ENCODE measurements at regions not wholly inside any gene's neighbourhood (a gene's known extent, or its start where the extent isn't known, plus 50 kb on each side); places are given as distances from the start of the nearest gene placed in this dataset.
"Not testable (repeated sequence)": the region's sequence is repeated elsewhere in the genome, so short reads cannot be mapped to it uniquely, and the experiment has no call there.

GRCh38 chr10:28910956-28911355, 233.6 kb downstream of the BAMBI start:
- POLR2A ChIA-PET: no interaction called here
- Mint-ChIP-seq H3K27me3 (no peaks in the 10 kb centered on the region), H3K4me1 (no peaks in the 10 kb centered on the region), H3K4me3 (no peak overlapping the region), H3K36me3 (ENCODE audit: low read depth) (no peaks in the 10 kb centered on the region), H3K9me3 (ENCODE audit: low read depth) (no peaks in the 10 kb centered on the region), H3K27ac (no peak overlapping the region)
- CTCF ChIA-PET: interaction anchor here (0.5 kb wide), 1 partner anchor 14 kb away, joined by 3 read pairs; no protein-coding TSS in a partner anchor
- intact Hi-C loops (cut with DNase I, micrococcal nuclease): no loop called here
- no peak for DNase-seq
- ATAC-seq: no peak

- H3K4me1 Mint-ChIP-seq, POLR2A ChIA-PET, CTCF ChIA-PET: not testable (repeated sequence)
Observed at GRCh38 chr10:28911511-28911910, 234.2 kb downstream of the BAMBI start.

GRCh38 chr10:28912017-28912783, 234.9 kb downstream of the BAMBI start:
- no peaks in the 10 kb centered on the region for H3K4me1 Mint-ChIP-seq
- peaks cover under 1% of the 10 kb centered on the region for H3K9me3 Mint-ChIP-seq (ENCODE audit: low read depth)
- H3K36me3 Mint-ChIP-seq (ENCODE audit: low read depth): no peaks in the 10 kb centered on the region
- ChIA-PET CTCF (no interaction called here), POLR2A (no interaction called here)
- intact Hi-C loops (cut with DNase I, micrococcal nuclease): no loop called here
- ATAC-seq (no peak), DNase-seq (no peak)
- no peak overlapping the region for H3K4me3 Mint-ChIP-seq
- H3K27me3 Mint-ChIP-seq: peaks cover under 1% of the 10 kb centered on the region
- H3K27ac Mint-ChIP-seq: no peak overlapping the region

More at GRCh38 chr10:28911511-28911910, 234.2 kb downstream of the BAMBI start:
- intact Hi-C loops (cut with DNase I, micrococcal nuclease); H3K4me3 Mint-ChIP-seq; H3K27me3 Mint-ChIP-seq; ATAC-seq; H3K36me3 Mint-ChIP-seq (ENCODE audit: low read depth); H3K27ac Mint-ChIP-seq; DNase-seq; H3K9me3 Mint-ChIP-seq (ENCODE audit: low read depth): not testable (repeated sequence)

- ChIA-PET POLR2A (no interaction called here), CTCF (no interaction called here)
- ATAC-seq: no peak
- Mint-ChIP-seq H3K27ac (no peak overlapping the region), H3K4me1 (no peaks in the 10 kb centered on the region), H3K9me3 (ENCODE audit: low read depth) (peaks cover 2% of the 10 kb centered on the region), H3K36me3 (ENCODE audit: low read depth) (no peaks in the 10 kb centered on the region), H3K4me3 (no peak overlapping the region), H3K27me3 (peaks cover 2% of the 10 kb centered on the region)
- DNase-seq: no peak
- intact Hi-C loops (cut with DNase I, micrococcal nuclease): no loop called here
Observed at GRCh38 chr10:28913436-28914237, 236.3 kb downstream of the BAMBI start.

GRCh38 chr10:28914701-28915100, 237.4 kb downstream of the BAMBI start:
- Mint-ChIP-seq H3K4me3 (no peak overlapping the region), H3K27me3 (peaks cover 2% of the 10 kb centered on the region), H3K27ac (no peak overlapping the region), H3K4me1 (no peaks in the 10 kb centered on the region), H3K36me3 (ENCODE audit: low read depth) (no peaks in the 10 kb centered on the region), H3K9me3 (ENCODE audit: low read depth) (peaks cover 2% of the 10 kb centered on the region)
- ATAC-seq (no peak), DNase-seq (no peak)
- intact Hi-C loops (cut with DNase I, micrococcal nuclease): no loop called here
- POLR2A ChIA-PET: no interaction called here
- CTCF ChIA-PET: no interaction called here

GRCh38 chr10:28915989-28916588, 238.8 kb downstream of the BAMBI start:
- ATAC-seq (no peak), DNase-seq (no peak)
- CTCF ChIA-PET: no interaction called here
- intact Hi-C loops (cut with DNase I, micrococcal nuclease): no loop called here
- H3K4me3 Mint-ChIP-seq: no peak overlapping the region
- H3K9me3 Mint-ChIP-seq (ENCODE audit: low read depth): peaks cover 2% of the 10 kb centered on the region
- H3K27ac Mint-ChIP-seq: no peak overlapping the region
- H3K36me3 Mint-ChIP-seq (ENCODE audit: low read depth): no peaks in the 10 kb centered on the region
- peaks cover 2% of the 10 kb centered on the region for H3K27me3 Mint-ChIP-seq
- POLR2A ChIA-PET: no interaction called here
- H3K4me1 Mint-ChIP-seq: no peaks in the 10 kb centered on the region

- Mint-ChIP-seq H3K9me3 (ENCODE audit: low read depth) (peaks cover 2% of the 10 kb centered on the region), H3K27ac (no peak overlapping the region), H3K27me3 (peaks cover 6% of the 10 kb centered on the region), H3K4me3 (no peak overlapping the region), H3K4me1 (no peaks in the 10 kb centered on the region), H3K36me3 (ENCODE audit: low read depth) (no peaks in the 10 kb centered on the region)
- intact Hi-C loops (cut with DNase I, micrococcal nuclease): no loop called here
- DNase-seq (no peak), ATAC-seq (no peak)
- ChIA-PET POLR2A (no interaction called here), CTCF (interaction anchor here (1.5 kb wide), 1 partner anchor 17 kb away, joined by 4 read pairs; no protein-coding TSS in a partner anchor)
Observed at GRCh38 chr10:28920091-28920490, 242.8 kb downstream of the BAMBI start.

- ATAC-seq (no peak), DNase-seq (no peak)
- ChIA-PET POLR2A (interaction anchor here (0.6 kb wide), 1 partner anchor 46 kb away, joined by 4 read pairs; no protein-coding TSS in a partner anchor), CTCF (no interaction called here)
- Mint-ChIP-seq H3K4me3 (no peak overlapping the region), H3K27me3 (peaks cover 9% of the 10 kb centered on the region), H3K27ac (no peak overlapping the region), H3K36me3 (ENCODE audit: low read depth) (no peaks in the 10 kb centered on the region), H3K9me3 (ENCODE audit: low read depth) (peaks cover 2% of the 10 kb centered on the region), H3K4me1 (no peaks in the 10 kb centered on the region)
- intact Hi-C loops (cut with DNase I, micrococcal nuclease): no loop called here
Observed at GRCh38 chr10:28922127-28922526, 244.8 kb downstream of the BAMBI start.

- Mint-ChIP-seq H3K27me3 (peaks cover 7% of the 10 kb centered on the region), H3K4me3 (no peak overlapping the region), H3K36me3 (ENCODE audit: low read depth) (no peaks in the 10 kb centered on the region), H3K27ac (no peak overlapping the region), H3K9me3 (ENCODE audit: low read depth) (no peaks in the 10 kb centered on the region), H3K4me1 (no peaks in the 10 kb centered on the region)
- ATAC-seq (no peak), DNase-seq (no peak)
- intact Hi-C loops (cut with DNase I, micrococcal nuclease): no loop called here
- ChIA-PET CTCF (no interaction called here), POLR2A (interaction anchor here (0.5 kb wide), 1 partner anchor 125 kb away, joined by 4 read pairs; no protein-coding TSS in a partner anchor)
Observed at GRCh38 chr10:28922861-28923260, 245.5 kb downstream of the BAMBI start.

GRCh38 chr10:28924717-28925116, 247.4 kb downstream of the BAMBI start:
- no peak overlapping the region for H3K4me3 Mint-ChIP-seq
- H3K36me3 Mint-ChIP-seq (ENCODE audit: low read depth): no peaks in the 10 kb centered on the region
- no peaks in the 10 kb centered on the region for H3K4me1 Mint-ChIP-seq
- ChIA-PET POLR2A (no interaction called here), CTCF (interaction anchor here (0.7 to 0.8 kb wide), 2 partner anchors 14 to 28 kb away, joined by 3 read pairs; no protein-coding TSS in a partner anchor)
- DNase-seq: no peak
- peaks cover 10% of the 10 kb centered on the region for H3K27me3 Mint-ChIP-seq
- intact Hi-C loops (cut with DNase I, micrococcal nuclease): no loop called here
- no peak for ATAC-seq
- H3K9me3 Mint-ChIP-seq (ENCODE audit: low read depth): no peaks in the 10 kb centered on the region
- H3K27ac Mint-ChIP-seq: no peak overlapping the region

GRCh38 chr10:28925121-28925663, 247.9 kb downstream of the BAMBI start:
- no peak overlapping the region for H3K27ac Mint-ChIP-seq

More at GRCh38 chr10:28925121-28925663, 247.9 kb downstream of the BAMBI start:
- intact Hi-C loops (cut with DNase I, micrococcal nuclease): no loop called here
- H3K9me3 Mint-ChIP-seq (ENCODE audit: low read depth): no peaks in the 10 kb centered on the region
- ChIA-PET POLR2A (no interaction called here), CTCF (interaction anchor here (0.7 to 0.8 kb wide), 2 partner anchors 14 to 29 kb away, joined by 3 read pairs; no protein-coding TSS in a partner anchor)
- H3K4me1 Mint-ChIP-seq: no peaks in the 10 kb centered on the region
- H3K27me3 Mint-ChIP-seq: peaks cover 10% of the 10 kb centered on the region
- DNase-seq: no peak
- no peak for ATAC-seq
- H3K36me3 Mint-ChIP-seq (ENCODE audit: low read depth): no peaks in the 10 kb centered on the region
- H3K4me3 Mint-ChIP-seq: no peak overlapping the region
